NCI-H128 (cell line): ENCODE measurements at regions not wholly inside any gene's neighbourhood (a gene's known extent, or its start where the extent isn't known, plus 50 kb on each side); places are given as distances from the start of the nearest gene placed in this dataset.

Experiments
- DNase-seq: peaks from one replicate; lab custom pipeline; 2025; ENCODE audit not compliant: unreplicated experiment; lab: John Stamatoyannopoulos, UW

GRCh38 chr3:64917914-64918453 is 230.2 kb upstream of the ADAMTS9 start:
- no peak for DNase-seq

GRCh38 chr3:64916937-64917336 is 229.1 kb upstream of the ADAMTS9 start:
- no peak for DNase-seq

GRCh38 chr3:64916192-64916798 is 228.5 kb upstream of the ADAMTS9 start:
- no peak for DNase-seq

DNA sequence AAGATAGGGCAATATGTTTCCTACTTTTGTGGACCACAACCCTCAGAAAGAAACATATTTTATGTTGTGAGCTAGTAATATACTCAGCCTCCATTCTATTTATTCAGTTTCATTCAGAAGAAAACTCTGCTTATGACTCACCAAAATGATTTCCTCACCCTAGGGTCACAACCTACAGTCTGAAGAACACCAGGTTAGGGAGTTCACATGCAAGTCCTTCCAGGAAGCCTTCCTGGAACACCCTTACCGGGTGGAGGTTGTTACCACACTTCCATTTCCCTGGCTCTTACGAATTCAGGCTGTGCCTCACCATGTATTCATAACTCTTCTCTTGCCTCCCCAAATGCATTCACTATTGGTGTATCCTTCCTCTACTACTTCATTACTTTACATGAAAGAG is 228.0 kb upstream of the ADAMTS9 start:
- DNase-seq: no peak

GRCh38 chr3:64913515-64913914 is 225.7 kb upstream of the ADAMTS9 start:
- no peak for DNase-seq

GRCh38 chr3:64911138-64911537 is 223.3 kb upstream of the ADAMTS9 start:
- no peak for DNase-seq

GRCh38 chr3:64909757-64910467 is 222.1 kb upstream of the ADAMTS9 start:
- DNase-seq: no peak

DNA sequence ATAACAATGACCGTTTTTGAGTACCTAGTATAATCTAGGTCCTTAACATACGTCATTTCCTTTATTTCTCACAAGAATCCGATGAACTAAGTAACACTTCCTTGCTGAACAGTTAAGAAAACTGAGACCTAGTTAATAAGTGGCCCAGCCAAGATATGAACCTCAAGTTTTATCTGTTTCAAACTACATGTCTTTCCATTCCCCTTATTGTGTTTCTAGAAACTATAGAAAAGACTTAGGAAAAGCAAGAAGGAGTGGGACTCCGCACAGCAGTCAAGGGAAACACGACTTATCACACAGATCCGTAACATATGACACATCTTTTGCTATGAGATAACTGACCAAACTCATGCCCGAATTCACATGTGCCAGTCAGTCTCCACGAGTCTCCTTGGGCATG is 221.2 kb upstream of the ADAMTS9 start:
- DNase-seq: no peak

GRCh38 chr3:64908251-64908685 is 220.5 kb upstream of the ADAMTS9 start:
- no peak for DNase-seq

DNA sequence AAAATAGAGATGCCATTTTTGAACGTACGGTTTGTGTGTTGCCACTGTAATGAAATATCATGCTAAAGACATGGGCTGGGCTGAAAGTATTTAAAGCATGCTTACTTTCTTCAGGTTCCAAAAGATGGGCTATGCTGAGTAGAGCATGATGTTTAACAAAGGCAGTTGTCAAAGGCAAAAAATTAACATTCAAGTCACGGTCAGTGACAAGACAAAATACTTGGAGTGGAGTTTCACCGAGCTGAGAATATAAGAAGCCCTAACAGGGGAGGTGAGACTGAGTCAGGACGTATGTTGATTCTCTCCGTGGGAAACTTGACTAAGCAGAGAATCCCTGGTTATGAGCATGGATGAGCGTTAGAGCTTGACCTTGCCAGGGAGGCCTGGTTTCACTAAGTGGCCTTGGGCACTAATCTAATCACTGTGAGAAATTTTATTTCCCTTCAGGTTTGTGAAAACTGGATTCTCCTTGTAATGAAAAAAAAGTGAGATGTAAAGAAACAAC is 218.2 kb upstream of the ADAMTS9 start:
- DNase-seq: no peak

DNA sequence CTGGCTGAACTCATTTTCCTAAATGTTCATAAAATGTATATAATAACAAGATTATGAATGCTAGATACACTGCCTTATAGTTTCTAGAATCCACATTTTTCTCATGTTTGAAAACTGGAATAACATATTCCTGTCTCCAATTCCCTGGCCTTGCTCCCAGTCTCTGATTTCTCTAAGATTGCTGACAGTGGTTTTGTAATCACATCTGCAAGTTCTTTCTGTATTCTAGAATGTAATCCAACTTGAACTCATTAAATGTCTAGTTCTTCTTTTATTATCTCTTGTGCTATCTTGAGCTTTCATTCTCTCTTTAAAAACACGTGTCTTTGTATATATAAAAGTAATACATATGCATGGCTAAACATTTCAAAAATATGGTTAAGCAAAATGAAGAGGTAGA is 215.2 kb upstream of the ADAMTS9 start:
- DNase-seq: no peak

DNA sequence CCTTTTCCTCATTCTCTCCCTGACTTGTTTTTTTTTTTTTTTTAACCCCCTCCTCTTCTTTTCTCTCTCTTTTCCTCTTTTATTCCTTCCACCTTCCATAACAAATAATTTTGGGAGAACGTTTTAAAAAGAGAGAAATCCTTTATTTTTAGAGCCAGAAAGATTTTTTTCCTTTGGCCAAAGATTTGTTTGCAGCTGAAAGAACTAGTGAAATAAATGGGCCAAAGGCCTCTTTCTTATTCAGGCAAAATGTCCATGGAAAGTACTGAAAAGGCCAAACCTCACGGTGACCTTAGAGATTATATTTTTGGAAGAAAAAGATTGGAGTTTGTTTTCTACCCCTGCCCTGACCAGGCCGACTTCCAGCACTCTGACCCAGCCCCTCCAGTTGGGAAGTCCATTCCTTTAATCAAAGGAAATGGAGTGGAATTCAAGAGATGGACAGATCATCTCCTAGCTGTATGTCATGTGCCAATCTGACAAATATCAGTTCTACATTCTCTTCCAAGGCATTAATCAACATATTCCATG is 214.3 kb upstream of the ADAMTS9 start:
- DNase-seq: no peak

DNA sequence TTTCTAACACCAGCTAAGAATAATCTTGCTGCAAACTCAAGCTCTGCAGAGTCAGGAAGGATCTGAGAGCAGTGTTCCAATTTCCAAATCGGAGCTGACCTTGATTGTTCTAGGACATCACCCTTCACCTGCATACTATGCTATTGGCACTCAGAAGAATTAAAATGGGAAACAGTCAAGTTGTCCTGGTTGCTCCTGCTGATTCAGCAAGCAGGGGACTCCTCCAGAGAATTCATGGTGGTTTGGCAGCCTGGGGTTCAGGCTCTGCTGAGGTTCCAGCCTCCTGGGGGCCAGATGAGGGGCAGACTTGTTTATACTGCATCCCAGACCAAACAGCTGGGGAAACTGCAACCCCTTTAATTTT is 213.7 kb upstream of the ADAMTS9 start:
- no peak for DNase-seq

DNA sequence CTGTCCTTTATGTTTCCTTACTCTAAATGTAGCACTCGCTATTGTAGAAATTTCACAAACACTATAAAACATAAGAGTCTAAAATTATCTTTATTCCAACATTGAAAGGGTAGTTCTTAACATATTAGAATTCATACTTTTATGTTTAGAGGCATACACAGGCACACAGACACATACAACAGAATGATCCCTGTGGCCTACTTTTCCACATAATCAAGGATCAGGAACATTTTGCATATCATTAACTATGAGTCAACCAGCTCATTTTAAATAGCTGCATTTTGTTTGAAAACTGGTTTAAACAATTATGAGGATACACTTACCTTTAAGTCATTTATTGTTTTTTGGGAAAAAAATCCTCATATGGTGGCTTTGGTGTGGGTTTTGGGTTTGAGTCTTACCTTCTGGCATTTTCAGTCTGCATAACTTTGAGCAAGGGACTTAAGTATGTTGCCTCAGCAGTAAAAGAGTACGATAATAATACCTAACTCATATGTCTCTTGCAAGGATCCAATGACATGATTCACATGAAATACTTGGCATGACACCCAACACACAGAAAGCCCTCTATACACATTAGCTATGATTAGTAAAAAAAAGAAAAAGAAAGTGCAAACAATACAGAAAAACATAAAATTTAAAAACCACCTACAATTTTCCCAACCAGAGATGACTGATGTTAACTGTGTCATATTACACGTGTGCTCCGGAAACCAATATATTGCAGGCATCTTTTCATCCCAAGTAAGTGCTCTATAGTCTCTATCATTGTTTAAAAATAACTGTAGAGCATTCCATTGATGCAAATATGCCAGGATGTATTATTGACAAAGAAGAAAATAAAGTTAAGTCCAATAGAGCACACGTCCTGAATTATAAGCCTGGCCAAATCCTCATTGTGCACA is 213.1 kb upstream of the ADAMTS9 start:
- no peak for DNase-seq

DNA sequence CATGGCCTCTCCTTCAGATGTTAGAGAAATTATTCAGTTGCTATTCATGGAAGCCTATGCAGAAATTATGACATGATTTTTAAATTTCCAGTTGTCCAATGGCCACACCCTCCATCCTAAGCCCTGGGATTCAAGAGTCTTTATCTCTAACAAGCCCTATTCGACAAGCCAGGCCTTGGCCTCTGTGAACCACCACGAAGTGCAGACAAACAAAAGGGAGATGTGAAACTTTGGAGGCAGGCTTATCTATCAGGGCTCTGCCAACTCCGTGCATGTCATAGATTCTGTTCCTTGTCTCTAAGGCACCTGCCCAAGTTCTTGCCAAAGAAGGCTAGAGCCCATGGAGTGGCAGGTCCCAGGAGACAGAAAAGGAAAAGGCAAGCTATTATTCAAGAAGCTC is 212.4 kb upstream of the ADAMTS9 start:
- no peak for DNase-seq

DNA sequence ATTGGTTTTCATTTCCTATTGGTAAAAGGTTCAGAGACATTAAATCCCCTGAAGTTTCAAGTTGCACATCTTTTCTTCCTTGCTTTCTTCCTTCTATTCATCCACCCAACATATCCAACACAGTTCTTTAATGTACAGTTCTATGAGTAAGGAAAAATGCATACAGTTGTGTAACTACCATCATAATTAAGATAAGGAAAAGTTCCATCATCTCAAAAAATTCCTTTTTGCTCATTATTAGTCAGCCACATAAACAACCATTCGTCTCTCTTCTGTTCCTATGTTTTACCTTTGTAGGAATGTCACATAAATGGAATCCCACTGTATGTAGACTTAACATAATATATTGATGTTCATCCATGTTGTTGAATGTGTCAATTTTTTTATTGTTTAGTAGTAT is 211.1 kb upstream of the ADAMTS9 start:
- no peak for DNase-seq

- DNase-seq: no peak
Measured at GRCh38 chr3:64895991-64896895, 208.4 kb upstream of the ADAMTS9 start.

- DNase-seq: no peak
Measured at GRCh38 chr3:64895106-64895990, 207.5 kb upstream of the ADAMTS9 start.

DNA sequence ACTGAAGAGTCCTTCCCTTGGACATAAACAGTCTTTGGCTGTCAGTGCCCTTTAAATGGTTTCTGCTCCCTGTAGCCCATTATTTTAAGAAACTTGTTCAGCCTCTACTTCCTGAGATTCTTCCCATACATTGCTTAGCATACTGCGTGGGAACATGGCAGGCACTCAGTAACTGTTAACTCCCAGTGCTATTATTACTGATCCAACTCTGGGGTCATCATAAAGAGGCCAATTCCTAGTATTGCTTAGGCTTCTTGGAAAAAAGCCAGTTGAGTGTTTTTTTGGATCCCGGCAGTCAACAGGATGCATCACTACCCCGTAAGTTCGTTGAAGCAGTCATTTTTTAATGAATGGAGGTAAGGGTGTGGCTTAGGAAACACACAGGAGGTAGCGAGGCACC is 206.2 kb upstream of the ADAMTS9 start:
- no peak for DNase-seq
